Right lobe of liver (tissue), 4 donors: ENCODE measurements at regions not wholly inside any gene's neighbourhood (a gene's known extent, or its start where the extent isn't known, plus 50 kb on each side); places are given as distances from the start of the nearest gene placed in this dataset.
"Not testable (repeated sequence)": the region's sequence is repeated elsewhere in the genome, so short reads cannot be mapped to it uniquely, and the experiment has no call there.

Experiments used
- CTCF ChIP-seq, 4 donors: fragments of 200-600 bp in 3 of 4; fragments of 450-650 bp in 1 of 4; IDR thresholded peaks; one replicate each; pipeline versions ENCODE4 v1.5.1 to v1.8.0; 2016 to 2022; ENCODE audit warnings: antibody characterized with exemption in 4 of 4, mild to moderate bottlenecking in 2 of 4
- POLR2A ChIP-seq: fragments of 450-650 bp; IDR thresholded peaks from one replicate; pipeline ENCODE4 v1.6.1; 2017; ENCODE audit warnings: antibody characterized with exemption, mild to moderate bottlenecking
- donor health status: DM: no; HTN: no; CAD: no.
- donor health status: DM: no; HTN: no; CAD: no.
- donor health status: DM: no; HTN: yes; CAD: no.

DNA sequence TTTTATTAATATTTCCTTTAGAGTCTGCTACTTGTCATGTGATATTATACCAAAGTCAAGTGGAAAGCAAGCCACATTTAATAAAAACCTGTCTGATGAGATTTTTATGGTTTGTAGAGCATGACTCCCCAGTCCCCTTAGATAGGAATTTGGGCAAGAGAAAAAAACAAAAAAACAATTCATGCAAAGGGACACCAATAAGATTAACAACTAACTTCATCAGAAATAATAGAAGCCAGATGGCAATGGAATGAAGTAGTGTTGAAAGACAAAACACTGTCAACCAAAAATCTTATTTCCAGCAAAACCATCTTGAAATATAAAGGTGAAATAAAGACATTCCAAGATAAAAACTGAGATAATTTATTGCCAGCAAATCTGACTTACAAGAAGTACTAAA is 228.8 kb upstream of the SGCG start:
- not testable (repeated sequence) for TF ChIP-seq CTCF (IDR thresholded peaks at IDR 0.05); POLR2A
